Myocyte (in vitro differentiated cells): ENCODE measurements at regions not wholly inside any gene's neighbourhood (a gene's known extent, or its start where the extent isn't known, plus 50 kb on each side); places are given as distances from the start of the nearest gene placed in this dataset.
"Not testable (repeated sequence)": the region's sequence is repeated elsewhere in the genome, so short reads cannot be mapped to it uniquely, and the experiment has no call there.

Experiments
- DNase-seq: peaks from one replicate; pipeline ENCODE4 v3.0.0-alpha.2; 2012; ENCODE audit warnings: low read depth

DNA sequence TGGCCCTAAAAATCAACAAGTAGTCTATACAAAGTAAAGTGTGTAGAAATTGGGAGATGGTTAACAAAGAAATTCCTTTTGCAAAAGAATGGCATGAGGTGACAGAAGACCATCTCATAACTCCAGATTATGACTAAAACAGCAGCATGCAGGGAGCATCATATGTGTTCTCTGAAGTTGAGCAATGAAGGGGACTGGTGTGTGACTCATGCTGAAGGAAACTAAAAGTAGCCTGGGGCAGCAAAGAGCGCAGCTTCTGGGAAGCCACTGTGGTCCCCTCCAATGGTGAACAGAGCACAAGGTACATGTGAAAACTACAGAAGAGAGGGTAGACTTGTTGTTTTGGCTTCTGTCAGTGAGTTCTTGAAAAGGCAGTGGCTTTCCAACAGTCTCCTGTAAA is 133.4 kb downstream of the MACC1 start:
- peak; percentile 38 for DNase-seq

- DNase-seq = no peak
Observed at GRCh38 chr7:20079080-20079479, 138.1 kb downstream of the MACC1 start.

DNA sequence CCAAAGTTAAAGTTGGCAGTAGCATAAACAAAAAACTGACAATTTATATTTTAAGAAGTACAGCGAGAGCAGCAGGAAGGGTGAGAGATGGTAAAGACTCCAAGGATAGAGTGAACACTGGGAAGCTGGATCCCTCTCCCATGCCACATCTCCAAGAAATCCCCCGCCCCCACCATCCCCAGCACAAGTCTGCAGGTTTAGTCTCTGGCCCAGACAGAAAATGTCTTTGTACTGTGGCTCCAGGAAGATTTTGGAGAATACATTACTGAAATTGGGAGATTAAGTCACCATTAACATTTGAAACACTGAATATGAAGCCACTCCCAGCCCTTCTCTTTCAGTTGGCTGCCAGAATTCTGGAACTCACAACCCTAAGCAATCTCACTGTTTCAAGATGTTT is 140.3 kb downstream of the MACC1 start:
- DNase-seq = no peak

DNA sequence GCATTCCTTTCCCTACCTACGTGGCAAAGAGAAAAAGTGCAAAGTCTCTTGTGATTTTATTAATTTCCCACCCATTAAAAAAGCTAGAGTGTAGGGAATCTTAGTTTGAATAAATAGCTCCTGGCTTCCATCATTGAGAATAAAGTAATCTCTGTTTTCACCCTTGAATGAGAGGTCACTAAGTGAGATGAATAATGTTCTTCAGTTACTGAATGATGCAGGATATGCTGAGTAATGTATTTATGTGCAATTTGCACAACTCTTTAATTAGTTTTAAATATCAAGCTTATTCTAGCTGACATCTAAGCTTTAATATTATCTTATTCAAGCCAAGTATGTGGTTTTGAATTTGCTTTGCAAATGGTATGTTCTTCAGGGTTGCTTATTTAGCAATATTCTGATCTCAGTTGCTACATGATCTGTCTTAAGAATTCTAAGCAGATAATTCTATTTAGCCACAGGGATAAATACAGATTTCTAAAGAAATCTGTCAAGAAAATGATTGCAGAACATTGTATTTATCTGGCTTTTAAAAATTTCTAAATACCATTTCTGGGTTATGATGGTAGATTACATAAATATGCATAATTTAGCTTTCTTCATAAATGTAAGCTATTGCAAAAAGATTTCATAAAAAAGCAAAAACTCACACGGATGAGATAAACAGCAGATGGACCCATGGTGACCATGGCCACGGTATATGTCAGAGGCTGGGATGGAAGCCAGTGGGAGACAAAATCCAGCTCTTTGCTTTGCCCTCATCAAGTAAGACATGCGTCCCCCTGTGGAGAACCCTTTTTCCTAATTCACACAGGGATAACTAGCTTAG is 141.0 kb downstream of the MACC1 start:
- no peak for DNase-seq

GRCh38 chr7:20075440-20075839 is 141.7 kb downstream of the MACC1 start:
- no peak for DNase-seq

DNA sequence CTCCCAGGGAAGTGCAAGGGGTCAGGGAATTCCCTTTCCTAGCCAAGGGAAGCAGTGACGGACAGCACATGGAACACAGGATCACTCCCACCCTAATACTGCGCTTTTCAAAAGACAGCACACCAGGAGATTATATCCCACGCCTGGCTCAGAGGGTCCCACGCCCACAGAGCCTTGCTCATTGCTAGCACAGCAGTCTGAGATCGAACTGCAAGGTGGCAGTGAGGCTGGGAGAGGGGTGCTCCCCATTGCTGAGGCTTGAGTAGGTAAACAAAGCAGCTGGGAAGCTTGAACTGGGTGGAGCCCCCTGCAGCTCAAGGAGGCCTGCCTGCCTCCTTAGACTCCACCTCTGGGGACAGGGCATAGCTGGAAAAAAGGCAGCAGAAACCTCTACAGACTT is 149.2 kb downstream of the MACC1 start:
- not testable (repeated sequence) for DNase-seq

- peak; percentile 92 for DNase-seq
Observed at GRCh38 chr7:20064974-20065862, 152.0 kb downstream of the MACC1 start.

DNA sequence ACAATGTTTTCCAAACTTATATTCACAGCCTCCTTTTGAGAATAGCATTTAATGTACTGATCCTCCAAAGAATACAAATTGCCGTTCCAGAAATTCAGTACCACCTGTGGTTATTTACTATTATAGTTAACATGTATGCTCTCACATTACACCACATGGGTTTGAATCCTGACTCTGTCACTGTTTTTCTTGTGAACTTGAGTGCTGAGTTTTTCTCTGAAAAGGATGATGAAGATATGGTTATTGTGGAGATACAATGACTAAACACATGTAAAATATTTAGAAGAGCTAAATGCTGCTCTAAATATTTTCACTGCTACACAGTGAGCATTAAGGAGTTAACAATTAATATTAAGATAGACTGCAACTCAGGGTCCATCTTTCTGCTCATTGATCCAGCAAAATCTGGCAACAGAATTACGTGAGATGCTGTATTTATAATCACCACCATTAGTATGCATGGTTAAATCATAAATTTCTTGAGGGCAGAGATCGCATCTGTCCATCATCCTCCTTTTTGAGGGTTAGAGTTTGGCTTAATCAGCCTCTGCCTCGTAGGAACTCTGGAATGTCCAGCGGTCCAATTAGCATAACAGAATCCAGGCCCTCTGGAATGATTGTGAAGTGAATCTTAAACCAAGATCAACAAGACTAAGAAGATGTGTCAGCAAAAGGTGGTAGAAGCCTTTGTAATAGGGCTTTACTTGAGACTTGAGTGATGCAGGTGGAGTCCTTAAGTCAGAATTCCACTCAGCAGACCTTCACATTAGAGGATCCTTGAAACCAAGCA is 152.8 kb downstream of the MACC1 start:
- DNase-seq = peak; percentile 76

DNA sequence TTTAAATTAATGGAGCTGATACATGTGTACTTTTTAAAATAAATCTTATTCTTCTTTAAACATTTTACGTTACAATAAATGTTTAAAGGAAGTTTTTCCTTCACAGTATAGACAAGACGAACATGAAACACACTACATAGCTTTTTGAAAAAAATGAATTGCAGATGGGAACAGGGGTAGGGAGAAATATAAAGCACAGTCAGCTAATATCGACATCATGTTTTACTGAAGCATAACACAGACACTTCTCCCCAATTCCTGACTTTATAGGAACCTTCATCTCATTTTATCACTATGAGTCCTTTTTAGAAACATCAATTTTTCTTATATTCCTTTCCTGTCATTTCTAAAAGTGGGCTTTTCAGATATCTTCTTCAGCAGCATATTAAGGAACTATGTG is 153.5 kb downstream of the MACC1 start:
- DNase-seq = no peak

- DNase-seq = no peak
Observed at GRCh38 chr7:20062932-20063331, 154.3 kb downstream of the MACC1 start.

DNA sequence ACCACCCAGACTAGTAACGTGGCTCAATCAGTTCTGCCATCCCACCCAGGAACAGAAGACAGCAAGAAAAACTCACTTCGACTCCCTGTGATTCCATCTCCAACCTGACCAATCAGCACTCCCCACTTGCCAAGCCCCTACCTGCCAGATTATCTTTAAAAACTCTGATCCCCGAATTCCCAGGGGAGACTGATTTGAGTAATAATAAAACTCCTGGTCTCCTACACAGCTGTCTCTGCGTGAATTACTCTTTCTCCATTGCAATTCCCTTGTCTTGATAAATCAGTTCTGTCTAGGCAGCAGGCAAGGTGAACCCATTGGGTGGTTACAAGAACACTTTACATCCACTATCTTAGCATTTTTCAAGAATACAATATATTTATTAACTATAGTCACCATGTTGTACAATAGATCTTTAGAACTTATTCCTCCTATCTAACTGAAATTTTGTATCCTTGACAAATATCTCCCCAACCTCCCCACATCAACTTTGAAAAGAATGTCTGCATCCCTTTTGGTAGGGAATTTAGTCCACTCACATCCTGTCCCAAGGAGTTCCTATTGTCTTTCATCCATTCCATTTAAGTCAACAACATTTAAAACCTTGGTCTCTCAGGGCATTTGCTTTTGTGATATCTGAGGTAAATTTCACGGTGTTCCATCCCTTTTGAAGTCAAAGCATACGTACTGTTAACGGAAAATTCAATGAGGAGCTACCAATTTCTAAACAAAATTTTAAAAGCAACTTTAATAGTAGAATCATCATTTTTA is 163.7 kb downstream of the MACC1 start:
- no peak for DNase-seq

DNA sequence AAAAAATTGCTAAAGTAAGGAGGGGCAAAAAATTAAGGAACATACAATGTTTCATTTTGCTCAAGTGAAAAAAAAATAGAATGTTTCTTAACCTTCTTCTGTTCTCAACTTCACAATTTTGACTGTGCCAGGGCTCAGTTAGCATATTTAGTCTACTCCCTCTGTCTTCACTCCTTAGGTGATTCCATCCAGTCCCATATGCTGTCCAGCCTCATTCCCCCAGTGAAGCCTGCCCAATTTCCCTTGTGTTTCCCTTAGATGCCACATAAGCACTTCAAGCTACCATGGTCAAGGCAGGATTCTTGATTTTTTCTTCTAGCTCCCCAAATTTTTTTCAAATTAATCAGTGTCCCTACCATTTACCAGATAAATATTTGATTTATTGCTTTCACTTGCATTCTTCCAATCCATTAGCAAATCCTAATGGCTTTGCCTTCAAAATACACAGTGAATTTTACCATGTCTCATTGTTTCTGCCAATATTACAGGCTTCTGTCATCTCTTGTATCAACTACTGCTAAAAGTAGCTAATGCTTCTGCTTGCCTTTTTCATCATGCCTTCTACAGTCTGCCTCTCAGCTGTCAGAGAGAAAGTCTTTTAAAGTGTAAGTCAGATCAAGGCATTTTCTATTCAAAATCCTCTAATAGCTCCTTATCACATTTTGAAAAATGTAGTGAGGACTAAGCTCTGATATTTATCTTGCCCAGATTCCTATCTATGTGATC is 166.8 kb downstream of the MACC1 start:
- DNase-seq = no peak

GRCh38 chr7:20038676-20039075 is 178.5 kb downstream of the MACC1 start:
- DNase-seq = peak; percentile 6

DNA sequence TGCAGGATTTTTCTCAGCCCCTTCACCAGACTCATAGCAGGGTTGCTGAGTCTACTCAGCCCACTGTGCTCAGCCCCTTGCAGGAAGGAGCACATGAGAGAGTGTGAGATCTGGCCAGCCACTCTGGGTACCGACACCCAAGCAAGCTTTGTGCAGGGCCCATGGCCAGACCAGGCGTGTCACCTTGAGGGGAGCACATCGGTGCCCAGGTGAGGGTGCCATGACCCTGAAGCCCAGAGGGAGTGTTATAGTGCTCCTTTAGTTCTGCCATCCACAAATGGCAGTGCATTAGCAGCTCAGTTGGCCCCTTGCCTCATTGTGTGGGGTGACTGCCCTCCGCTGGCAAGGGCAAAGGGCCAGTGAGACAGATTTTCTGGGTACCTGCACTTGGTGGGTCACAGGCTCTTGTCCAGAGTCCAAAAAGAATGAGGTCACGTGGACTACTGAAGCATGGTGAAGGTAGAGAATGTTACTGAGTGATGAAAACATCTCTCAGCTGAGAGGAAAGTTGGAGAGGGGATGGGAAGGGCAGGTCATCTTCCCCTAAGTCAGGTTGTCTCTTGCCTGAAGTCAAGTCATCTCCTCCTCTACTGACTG is 181.8 kb downstream of the MACC1 start:
- DNase-seq = no peak

DNA sequence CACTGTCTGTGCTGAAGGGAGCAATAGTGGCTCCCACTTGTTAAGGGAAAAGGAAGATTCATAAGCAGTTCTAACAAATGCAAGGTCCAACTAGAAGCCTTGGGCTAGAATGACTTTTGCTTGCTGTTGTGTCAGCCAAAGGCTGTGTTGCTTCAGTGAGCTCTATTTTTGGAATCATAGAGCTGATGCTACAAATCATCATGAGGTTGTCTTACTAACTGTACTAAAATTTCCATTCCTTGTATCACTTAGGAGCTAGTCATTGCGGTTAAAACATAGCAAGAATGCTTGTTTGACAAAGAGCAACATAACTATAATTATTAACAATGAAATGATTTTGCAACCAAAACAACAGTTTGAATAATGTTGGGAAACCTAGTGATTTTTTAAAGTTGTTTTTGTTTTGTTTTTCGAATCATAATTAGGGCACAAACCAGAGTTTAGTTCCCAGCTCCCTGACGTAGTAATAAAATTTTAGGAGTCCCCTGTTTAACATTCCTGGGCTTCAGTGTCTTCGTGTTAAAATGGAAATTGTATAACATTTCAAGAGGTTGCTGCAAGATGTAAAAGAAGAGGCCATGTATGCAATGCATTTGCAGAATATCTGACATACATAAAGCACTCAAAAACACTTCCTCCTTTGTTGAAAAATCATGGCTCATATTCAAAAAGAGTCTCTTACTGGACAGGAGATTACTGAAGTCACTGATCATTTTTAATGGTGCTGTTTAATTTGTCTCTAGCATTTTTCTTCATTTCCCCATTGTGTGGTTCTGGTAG is 183.4 kb downstream of the MACC1 start:
- DNase-seq = peak; percentile 80

DNA sequence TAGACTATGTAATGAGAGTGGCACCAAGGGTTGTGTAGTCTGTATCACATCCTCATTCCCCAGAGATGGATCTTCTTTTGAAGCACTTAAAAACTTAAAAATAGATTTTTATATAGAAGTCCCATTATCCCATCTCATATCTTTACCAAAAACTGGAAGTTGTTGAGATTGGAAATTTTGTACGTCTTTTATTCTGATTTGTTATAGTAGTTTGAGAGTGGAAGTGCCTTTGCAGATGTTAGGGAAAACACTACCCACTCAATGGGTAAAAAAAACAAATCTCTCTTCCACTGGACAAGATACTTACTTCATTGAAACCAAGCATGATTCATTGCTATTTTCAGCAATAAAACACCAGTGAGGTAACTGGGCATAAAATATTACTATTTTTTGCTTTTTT is 184.4 kb downstream of the MACC1 start:
- DNase-seq = no peak

GRCh38 chr7:20030915-20031362 is 186.2 kb downstream of the MACC1 start:
- peak; percentile 76 for DNase-seq

DNA sequence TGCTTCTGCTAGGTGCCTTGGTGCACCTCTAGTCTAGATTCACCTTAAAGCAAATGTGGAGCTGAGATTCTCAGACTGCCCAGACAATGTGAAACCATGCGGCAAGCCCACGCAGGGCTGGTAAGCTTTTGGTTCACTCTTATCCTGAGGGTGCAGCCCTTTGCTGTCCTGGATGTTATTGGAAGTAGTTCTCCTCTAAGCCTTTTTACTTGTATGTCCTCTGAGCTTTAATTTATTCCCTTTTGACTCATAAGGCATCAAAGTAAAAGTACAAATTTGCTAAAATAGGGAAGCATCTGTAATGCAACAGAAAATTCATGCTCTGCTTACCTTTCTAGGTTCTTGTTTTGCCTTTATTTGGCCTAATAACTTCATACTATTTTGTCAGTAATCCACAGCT is 186.8 kb downstream of the MACC1 start:
- DNase-seq = no peak

DNA sequence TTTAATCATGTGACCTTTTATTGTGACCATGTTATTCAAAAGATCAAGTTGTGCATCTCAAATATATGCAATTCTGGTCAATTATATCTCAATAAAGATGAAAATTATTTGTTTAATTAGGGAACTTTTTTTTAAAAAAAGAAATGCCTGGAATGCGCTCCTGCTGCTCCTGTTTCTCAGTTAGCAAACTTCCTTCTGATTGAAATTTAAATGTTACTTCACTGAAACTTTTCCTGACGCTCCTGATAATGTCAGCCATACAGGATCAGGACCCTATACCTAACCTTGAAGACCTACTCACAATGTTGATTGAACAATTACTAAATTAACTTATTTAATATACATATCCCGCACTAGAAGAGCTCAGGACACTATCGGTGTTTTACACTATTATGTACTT is 190.4 kb downstream of the MACC1 start:
- no peak for DNase-seq
